ENCODE measurements at regions not wholly inside any gene's neighbourhood (a gene's known extent, or its start where the extent isn't known, plus 50 kb on each side); places are given as distances from the start of the nearest gene placed in this dataset.

DNA sequence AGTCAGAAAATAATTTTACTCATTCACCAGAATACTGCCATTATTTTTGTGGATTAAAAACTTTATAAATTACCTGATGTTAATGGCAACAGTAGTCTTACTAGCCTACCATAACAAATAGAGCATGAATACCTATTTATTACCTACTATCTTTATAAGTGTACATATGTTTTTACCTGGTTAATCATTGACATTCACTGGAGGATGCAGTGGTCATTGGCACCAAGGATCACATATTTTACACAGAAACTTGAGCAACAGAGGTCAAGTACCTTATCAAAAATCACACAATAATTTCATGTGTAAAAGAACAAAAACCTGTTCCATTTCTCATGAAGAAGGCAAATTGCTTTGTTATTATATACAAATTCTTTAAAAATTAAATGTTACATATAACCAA, 1284.9 kb upstream of the NCAM2 start:
- no peaks in the 10 kb centered on the region for H3K27me3 ChIP-seq (ENCODE audit: control insufficient read depth, insufficient read depth, low read length)
- H3K79me2 ChIP-seq, result no peaks in the 10 kb centered on the region
- no peaks in the 10 kb centered on the region for H3K4me1 ChIP-seq
- H2AFZ ChIP-seq, result no peak overlapping the region
- no peaks in the 10 kb centered on the region for H3K36me3 ChIP-seq (ENCODE audit: control insufficient read depth, insufficient read depth, low read length)
- no peak overlapping the region for H3K27ac ChIP-seq
- H3K9ac ChIP-seq, result no peak overlapping the region
- no peaks in the 10 kb centered on the region for H3K9me3 ChIP-seq (ENCODE audit: control insufficient read depth, low read length)
- TF ChIP-seq CTCF (IDR thresholded peaks at IDR 0.05), result no peak
- H3K4me2 ChIP-seq (ENCODE audit: low read length), result no peak overlapping the region
- H3K4me3 ChIP-seq (ENCODE audit: low read depth, low read length), result no peak overlapping the region

GRCh38 chr21:19724081-19724480, 1274.1 kb upstream of the NCAM2 start:
- Histone ChIP-seq H3K79me2 (no peaks in the 10 kb centered on the region), H3K27me3 (ENCODE audit: control insufficient read depth, insufficient read depth, low read length) (no peaks in the 10 kb centered on the region), H3K9me3 (ENCODE audit: control insufficient read depth, low read length) (no peaks in the 10 kb centered on the region), H3K4me3 (ENCODE audit: low read depth, low read length) (no peak overlapping the region), H2AFZ (no peak overlapping the region), H3K9ac (no peak overlapping the region), H3K36me3 (ENCODE audit: control insufficient read depth, insufficient read depth, low read length) (no peaks in the 10 kb centered on the region), H3K4me1 (no peaks in the 10 kb centered on the region), H3K4me2 (ENCODE audit: low read length) (no peak overlapping the region), H3K27ac (no peak overlapping the region)
- no peak for TF ChIP-seq CTCF (IDR thresholded peaks at IDR 0.05)

- Histone ChIP-seq H3K27me3 (ENCODE audit: control insufficient read depth, insufficient read depth, low read length) (no peaks in the 10 kb centered on the region), H3K79me2 (no peaks in the 10 kb centered on the region), H3K4me3 (ENCODE audit: low read depth, low read length) (no peak overlapping the region), H3K9ac (no peak overlapping the region), H3K9me3 (ENCODE audit: control insufficient read depth, low read length) (no peaks in the 10 kb centered on the region), H3K4me2 (ENCODE audit: low read length) (no peak overlapping the region), H3K4me1 (no peaks in the 10 kb centered on the region), H3K36me3 (ENCODE audit: control insufficient read depth, insufficient read depth, low read length) (no peaks in the 10 kb centered on the region), H2AFZ (no peak overlapping the region), H3K27ac (no peak overlapping the region)
- TF ChIP-seq CTCF (IDR thresholded peaks at IDR 0.05), result no peak
Measured at GRCh38 chr21:19731251-19731650, 1267.0 kb upstream of the NCAM2 start.

DNA sequence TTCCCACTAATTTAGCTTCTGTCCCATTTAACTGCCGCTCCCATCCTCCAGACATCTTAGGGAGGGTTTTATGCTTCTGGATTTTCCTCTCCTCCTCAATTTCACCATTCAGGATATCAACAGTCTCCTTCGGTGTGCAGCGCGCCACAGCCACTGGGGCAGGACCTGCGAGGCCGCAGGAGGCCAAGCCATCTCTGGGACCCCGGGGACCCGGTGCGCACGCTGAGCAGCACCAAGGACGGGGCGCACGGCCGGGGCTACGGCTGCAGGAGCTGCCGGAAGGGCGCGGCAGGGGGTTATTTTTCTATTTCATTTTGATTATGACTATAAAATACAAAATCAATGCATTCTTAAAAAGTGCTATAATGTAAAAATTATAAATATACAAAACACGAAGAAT, 1238.4 kb upstream of the NCAM2 start:
- TF ChIP-seq CTCF (IDR thresholded peaks at IDR 0.05), result no peak
- no peaks in the 10 kb centered on the region for H3K79me2 ChIP-seq
- H3K4me3 ChIP-seq (ENCODE audit: low read depth, low read length), result no peak overlapping the region
- no peak overlapping the region for H3K9ac ChIP-seq
- H3K4me1 ChIP-seq, result no peaks in the 10 kb centered on the region
- no peak overlapping the region for H3K4me2 ChIP-seq (ENCODE audit: low read length)
- no peaks in the 10 kb centered on the region for H3K36me3 ChIP-seq (ENCODE audit: control insufficient read depth, insufficient read depth, low read length)
- H3K27ac ChIP-seq, result no peak overlapping the region
- no peaks in the 10 kb centered on the region for H3K9me3 ChIP-seq (ENCODE audit: control insufficient read depth, low read length)
- no peaks in the 10 kb centered on the region for H3K27me3 ChIP-seq (ENCODE audit: control insufficient read depth, insufficient read depth, low read length)
- no peak overlapping the region for H2AFZ ChIP-seq

GRCh38 chr21:19767546-19767945, 1230.7 kb upstream of the NCAM2 start:
- H3K4me1 ChIP-seq, result no peaks in the 10 kb centered on the region
- TF ChIP-seq CTCF (IDR thresholded peaks at IDR 0.05), result no peak
- H3K27me3 ChIP-seq (ENCODE audit: control insufficient read depth, insufficient read depth, low read length), result no peaks in the 10 kb centered on the region
- H3K36me3 ChIP-seq (ENCODE audit: control insufficient read depth, insufficient read depth, low read length), result no peaks in the 10 kb centered on the region
- no peak overlapping the region for H3K4me3 ChIP-seq (ENCODE audit: low read depth, low read length)
- no peak overlapping the region for H2AFZ ChIP-seq
- H3K27ac ChIP-seq, result no peak overlapping the region
- H3K79me2 ChIP-seq, result no peaks in the 10 kb centered on the region
- H3K9ac ChIP-seq, result no peak overlapping the region
- H3K9me3 ChIP-seq (ENCODE audit: control insufficient read depth, low read length), result no peaks in the 10 kb centered on the region
- H3K4me2 ChIP-seq (ENCODE audit: low read length), result no peak overlapping the region
